ENCODE measurements at regions not wholly inside any gene's neighbourhood (a gene's known extent, or its start where the extent isn't known, plus 50 kb on each side); places are given as distances from the start of the nearest gene placed in this dataset.

DNA sequence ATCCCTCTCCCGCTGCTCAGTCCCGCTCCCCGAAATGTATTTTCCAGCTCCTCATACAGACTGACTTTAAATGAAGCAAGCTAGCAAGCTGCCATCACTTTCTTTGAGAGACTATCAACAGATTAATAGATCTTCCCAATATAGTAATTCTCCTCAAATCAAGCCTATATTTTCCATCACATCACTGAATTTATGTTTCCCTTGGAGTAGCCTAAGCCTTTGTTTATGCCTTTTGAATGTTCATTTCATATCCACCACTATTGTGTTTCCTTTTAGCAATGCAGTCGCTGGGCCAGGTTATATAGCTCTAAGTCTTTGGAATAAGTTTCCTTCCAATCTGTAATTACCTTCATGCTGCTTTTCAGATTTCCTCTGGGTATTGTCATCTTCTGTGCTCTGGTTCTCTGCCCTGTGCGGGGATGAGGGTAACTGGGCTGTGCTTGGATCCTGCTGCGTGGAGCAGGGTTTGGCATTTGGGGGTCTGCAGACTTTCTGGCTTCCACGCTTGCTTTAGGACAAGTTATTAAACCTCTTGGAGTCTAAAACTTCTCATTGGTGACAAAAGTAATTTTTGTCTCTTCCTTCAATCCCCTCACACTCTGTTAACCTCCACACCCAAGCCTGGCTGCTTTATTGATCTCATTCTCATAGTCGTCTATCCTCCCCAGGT, 256.9 kb downstream of the DLEU7 start:
- TF ChIP-seq, protein P1, sequence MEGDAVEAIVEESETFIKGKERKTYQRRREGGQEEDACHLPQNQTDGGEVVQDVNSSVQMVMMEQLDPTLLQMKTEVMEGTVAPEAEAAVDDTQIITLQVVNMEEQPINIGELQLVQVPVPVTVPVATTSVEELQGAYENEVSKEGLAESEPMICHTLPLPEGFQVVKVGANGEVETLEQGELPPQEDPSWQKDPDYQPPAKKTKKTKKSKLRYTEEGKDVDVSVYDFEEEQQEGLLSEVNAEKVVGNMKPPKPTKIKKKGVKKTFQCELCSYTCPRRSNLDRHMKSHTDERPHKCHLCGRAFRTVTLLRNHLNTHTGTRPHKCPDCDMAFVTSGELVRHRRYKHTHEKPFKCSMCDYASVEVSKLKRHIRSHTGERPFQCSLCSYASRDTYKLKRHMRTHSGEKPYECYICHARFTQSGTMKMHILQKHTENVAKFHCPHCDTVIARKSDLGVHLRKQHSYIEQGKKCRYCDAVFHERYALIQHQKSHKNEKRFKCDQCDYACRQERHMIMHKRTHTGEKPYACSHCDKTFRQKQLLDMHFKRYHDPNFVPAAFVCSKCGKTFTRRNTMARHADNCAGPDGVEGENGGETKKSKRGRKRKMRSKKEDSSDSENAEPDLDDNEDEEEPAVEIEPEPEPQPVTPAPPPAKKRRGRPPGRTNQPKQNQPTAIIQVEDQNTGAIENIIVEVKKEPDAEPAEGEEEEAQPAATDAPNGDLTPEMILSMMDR (IDR thresholded peaks at IDR 0.05): no peak
- no peak for TF ChIP-seq POLR2A (IDR thresholded peaks at IDR 0.05; ENCODE audit: low read depth)
- no peak for TF ChIP-seq POLR2AphosphoS5 (IDR thresholded peaks at IDR 0.05)
- no peak for TF ChIP-seq EP300 (IDR thresholded peaks at IDR 0.05)

All from esophagus muscularis mucosa (tissue), 4 donors.